Fibroblast of villous mesenchyme (primary cell): ENCODE measurements at regions not wholly inside any gene's neighbourhood (a gene's known extent, or its start where the extent isn't known, plus 50 kb on each side); places are given as distances from the start of the nearest gene placed in this dataset.

Source experiments
- DNase-seq: peaks from one replicate; pipeline ENCODE4 v3.0.0-alpha.2; 2010; ENCODE audit warnings: low read depth
- H3K4me3 ChIP-seq: 2 replicates; pipeline ENCODE4 v1.5.1; 2011; ENCODE audit warnings: low read depth, mild to moderate bottlenecking, low read length
- CTCF ChIP-seq: IDR thresholded peaks from 2 replicates; pipeline ENCODE4 v1.5.1; 2012; ENCODE audit warnings: low read depth, mild to moderate bottlenecking, low read length; ENCODE audit not compliant: insufficient read depth

GRCh38 chr2:82256983-82257632 is 1952.6 kb upstream of the LRRTM1 start:
- DNase-seq = no peak
- no peak for TF ChIP-seq CTCF
- no peak overlapping the region for H3K4me3 ChIP-seq

- TF ChIP-seq CTCF = no peak
- H3K4me3 ChIP-seq = no peak overlapping the region
- DNase-seq = no peak
These were observed 1951.7 kb upstream of the LRRTM1 start for GRCh38 chr2:82256288-82256687.

GRCh38 chr2:82254728-82255127 is 1950.2 kb upstream of the LRRTM1 start:
- no peak for DNase-seq
- no peak for TF ChIP-seq CTCF
- H3K4me3 ChIP-seq = no peak overlapping the region

- H3K4me3 ChIP-seq = no peak overlapping the region
- DNase-seq = no peak
- TF ChIP-seq CTCF = no peak
These were observed 1941.7 kb upstream of the LRRTM1 start for GRCh38 chr2:82246220-82246775.

GRCh38 chr2:82239176-82239575 is 1934.6 kb upstream of the LRRTM1 start:
- no peak for TF ChIP-seq CTCF
- no peak overlapping the region for H3K4me3 ChIP-seq
- no peak for DNase-seq

- H3K4me3 ChIP-seq = no peak overlapping the region
- TF ChIP-seq CTCF = no peak
- no peak for DNase-seq
These were observed 1933.6 kb upstream of the LRRTM1 start for GRCh38 chr2:82237994-82238662.
